HEK293 (cell line): ENCODE measurements at regions not wholly inside any gene's neighbourhood (a gene's known extent, or its start where the extent isn't known, plus 50 kb on each side); places are given as distances from the start of the nearest gene placed in this dataset.
"Not testable (repeated sequence)": the region's sequence is repeated elsewhere in the genome, so short reads cannot be mapped to it uniquely, and the experiment has no call there.

Experiments used
- CTCF ChIA-PET: fragments of 350-600 bp; formaldehyde crosslinking; extraction: SDS; loops from one replicate; lab custom pipeline; 2021; ENCODE audit warnings: antibody characterized with exemption; lab: Yijun Ruan, JAX
- POLR2A ChIA-PET: fragments of 300-600 bp; formaldehyde crosslinking; extraction: SDS; loops from one replicate; lab custom pipeline; 2020; ENCODE audit warnings: antibody characterized with exemption, inconsistent platforms; lab: Yijun Ruan, JAX
- H3K27ac ChIP-seq: fragments of 200-500 bp; sonication (Bioruptor generic); 2 replicates; pipeline ENCODE4 v1.5.1; 2014; ENCODE audit warnings: low read depth, low read length, control low read depth, inconsistent platforms; ENCODE audit errors: extremely low read depth
- H3K36me3 ChIP-seq, 2 experiments: fragments of 200-500 bp in 1 of 2; sonication (Bioruptor generic) in 1 of 2; 1 replicate in 1 of 2; 2 replicates in 1 of 2; pipeline ENCODE4 v1.5.1; 2014 to 2017; ENCODE audit warnings: inconsistent platforms in 2 of 2, low read length in 2 of 2; ENCODE audit not compliant: control insufficient read depth in 2 of 2, insufficient read depth in 1 of 2
- H3K4me1 ChIP-seq: fragments of 200-500 bp; sonication (Bioruptor generic); 2 replicates; pipeline ENCODE4 v1.5.1; 2014; ENCODE audit warnings: mild to moderate bottlenecking, low read length, inconsistent platforms; ENCODE audit not compliant: control insufficient read depth, insufficient read depth
- H3K4me3 ChIP-seq: 2 replicates; pipeline ENCODE4 v1.5.1; 2011; ENCODE audit warnings: low read depth, mild to moderate bottlenecking, control low read depth, low read length, moderate library complexity
- H3K9me3 ChIP-seq: fragments of 200-500 bp; sonication (Bioruptor generic); 2 replicates; pipeline ENCODE4 v1.5.1; 2014; ENCODE audit warnings: low read depth, low read length, inconsistent platforms; ENCODE audit not compliant: control insufficient read depth, insufficient read depth
- GLIS1 ChIP-seq: fragments of 450-650 bp; formaldehyde crosslinking; IDR thresholded peaks from 2 replicates; pipeline ENCODE4 v1.5.1; 2016; ENCODE audit warnings: missing biosample characterization, missing genetic modification characterization
- KLF1 ChIP-seq: fragments of 450-650 bp; formaldehyde crosslinking; IDR thresholded peaks from 2 replicates; pipeline ENCODE4 v1.5.1; 2016; ENCODE audit warnings: missing biosample characterization, missing genetic modification characterization
- ZIC2 ChIP-seq: fragments of 450-650 bp; formaldehyde crosslinking; IDR thresholded peaks from 2 replicates; pipeline ENCODE4 v1.5.1; 2016; ENCODE audit warnings: missing biosample characterization, missing genetic modification characterization
- ZNF423 ChIP-seq: fragments of 450-650 bp; formaldehyde crosslinking; IDR thresholded peaks from 2 replicates; pipeline ENCODE4 v1.5.1; 2016; ENCODE audit warnings: missing biosample characterization, missing genetic modification characterization
- ZNF692 ChIP-seq: fragments of 450-650 bp; formaldehyde crosslinking; IDR thresholded peaks from 2 replicates; pipeline ENCODE4 v1.5.1; 2016; ENCODE audit warnings: missing biosample characterization, missing genetic modification characterization

- peak; percentile 59; the same call in 1 of the 2 replicates for TF ChIP-seq ZNF692 (tag by site-specific recombination)
- H3K4me1 ChIP-seq, CTCF ChIA-PET, H3K36me3 ChIP-seq, POLR2A ChIA-PET, H3K4me3 ChIP-seq, H3K9me3 ChIP-seq, H3K27ac ChIP-seq: not testable (repeated sequence)
These were observed 359.4 kb downstream of the BCL2L11 start for GRCh38 chr2:111480016-111480625.

- H3K36me3 ChIP-seq, POLR2A ChIA-PET, H3K4me3 ChIP-seq, CTCF ChIA-PET, H3K4me1 ChIP-seq: not testable (repeated sequence)
- TF ChIP-seq ZIC2 (tag by site-specific recombination) (peak; percentile 37), GLIS1 (tag by site-specific recombination) (peak; percentile 47)
- TF ChIP-seq, all 188 proteins: peak for 2; not testable (repeated sequence) for 186
- not testable (repeated sequence) for H3K9me3 ChIP-seq, H3K27ac ChIP-seq
These were observed 359.9 kb downstream of the BCL2L11 start for GRCh38 chr2:111480633-111481032.

GRCh38 chr2:111481219-111481618, 360.5 kb downstream of the BCL2L11 start:
- H3K27ac ChIP-seq, POLR2A ChIA-PET, H3K9me3 ChIP-seq, CTCF ChIA-PET, H3K4me3 ChIP-seq, H3K4me1 ChIP-seq, H3K36me3 ChIP-seq: not testable (repeated sequence)
- TF ChIP-seq KLF1 (tag by site-specific recombination) (0 out of 2 replicates have a peak, but pooled peaks have one; percentile 17), GLIS1 (tag by site-specific recombination) (peak; percentile 90), ZIC2 (tag by site-specific recombination) (peak; percentile 73), ZNF423 (tag by site-specific recombination) (peak; percentile 43; the same call in 1 of the 2 replicates)

GRCh38 chr2:111482987-111483679, 362.4 kb downstream of the BCL2L11 start:
- CTCF ChIA-PET: interaction anchor here (0.7 kb wide), 1 partner anchor 142 kb away, joined by 3 read pairs; no protein-coding TSS in a partner anchor
- H3K4me1 ChIP-seq, H3K27ac ChIP-seq, H3K4me3 ChIP-seq, H3K36me3 ChIP-seq, POLR2A ChIA-PET, H3K9me3 ChIP-seq: not testable (repeated sequence)

GRCh38 chr2:111484097-111484496, 363.4 kb downstream of the BCL2L11 start:
- POLR2A ChIA-PET, H3K27ac ChIP-seq, H3K4me3 ChIP-seq, H3K36me3 ChIP-seq, H3K4me1 ChIP-seq, H3K9me3 ChIP-seq: not testable (repeated sequence)
- CTCF ChIA-PET: interaction anchor here (0.7 kb wide), 1 partner anchor 141 kb away, joined by 3 read pairs; no protein-coding TSS in a partner anchor

- H3K4me3 ChIP-seq, CTCF ChIA-PET, H3K27ac ChIP-seq, POLR2A ChIA-PET, H3K9me3 ChIP-seq, H3K36me3 ChIP-seq, H3K4me1 ChIP-seq: not testable (repeated sequence)
These were observed 365.2 kb downstream of the BCL2L11 start for GRCh38 chr2:111485895-111486294.

- CTCF ChIA-PET, H3K4me3 ChIP-seq, POLR2A ChIA-PET, H3K4me1 ChIP-seq, H3K36me3 ChIP-seq, H3K9me3 ChIP-seq, H3K27ac ChIP-seq: not testable (repeated sequence)
These were observed 367.7 kb downstream of the BCL2L11 start for GRCh38 chr2:111488451-111488850.

GRCh38 chr2:111489460-111489859, 368.7 kb downstream of the BCL2L11 start:
- H3K9me3 ChIP-seq, H3K4me1 ChIP-seq, CTCF ChIA-PET, POLR2A ChIA-PET, H3K27ac ChIP-seq, H3K36me3 ChIP-seq, H3K4me3 ChIP-seq: not testable (repeated sequence)

GRCh38 chr2:111491181-111491580, 370.5 kb downstream of the BCL2L11 start:
- POLR2A ChIA-PET, H3K9me3 ChIP-seq, H3K27ac ChIP-seq, H3K4me1 ChIP-seq, H3K4me3 ChIP-seq, CTCF ChIA-PET, H3K36me3 ChIP-seq: not testable (repeated sequence)
